ENCODE measurements at regions not wholly inside any gene's neighbourhood (a gene's known extent, or its start where the extent isn't known, plus 50 kb on each side); places are given as distances from the start of the nearest gene placed in this dataset.

GRCh38 chr4:184911310-184911709 lies 85.5 kb upstream of the ACSL1 start:
- no peak overlapping the region for H3K23ac ChIP-seq (ENCODE audit: insufficient read length)
- H4K20me1 ChIP-seq (replicated peaks in 1 of 2; ENCODE audit: control insufficient read depth in 1 of 2, insufficient read depth in 2 of 2, low read length in 2 of 2): no peaks in the 10 kb centered on the region
- no peak overlapping the region for H2AK5ac ChIP-seq (ENCODE audit: low read depth, low read length)
- H3K4ac ChIP-seq (replicated peaks; ENCODE audit: insufficient read length, low read depth, low read length): no peak overlapping the region
- POLR2A ChIA-PET (ENCODE audit: partially characterized antibody): no interaction called here
- no peak overlapping the region for H3K27ac ChIP-seq (ENCODE audit: low read depth, low read length)
- H3K9ac ChIP-seq (replicated peaks in 1 of 4; ENCODE audit: extremely low read depth in 1 of 4, low read depth in 3 of 4, low read length in 3 of 4): no peak overlapping the region
- no peak overlapping the region for H3K4me3 ChIP-seq (ENCODE audit: extremely low read depth in 1 of 4, insufficient read depth in 2 of 4, low read depth in 3 of 4, low read length in 4 of 4)
- H3K9me3 ChIP-seq (ENCODE audit: insufficient read depth in 2 of 2, low read depth in 1 of 2, low read length in 1 of 2): peaks cover 13 to 28% of the 10 kb centered on the region in 2 experiments
- no peak overlapping the region for H2BK12ac ChIP-seq (ENCODE audit: low read depth, low read length)
- H3K79me2 ChIP-seq (ENCODE audit: control insufficient read depth in 1 of 2, insufficient read depth in 2 of 2, low read length in 2 of 2): no peaks in the 10 kb centered on the region
- TF ChIP-seq KDM1A (IDR thresholded peaks at IDR 0.05; ENCODE audit: borderline replicate concordance, low read length) (no peak), CREB1 (IDR thresholded peaks at IDR 0.05) (no peak)
- H2BK5ac ChIP-seq (ENCODE audit: low read depth, low read length): no peak overlapping the region
- H3K14ac ChIP-seq (ENCODE audit: insufficient read length): no peak overlapping the region
- H4K8ac ChIP-seq (ENCODE audit: extremely low read depth, insufficient read depth, low read length): no peak overlapping the region
- no peaks in the 10 kb centered on the region for H3K23me2 ChIP-seq (ENCODE audit: low read depth, low read length)
- no peak overlapping the region for H2BK15ac ChIP-seq (ENCODE audit: low read length)
- no peak overlapping the region for H3K18ac ChIP-seq (ENCODE audit: extremely low read depth, low read length)
- no peak overlapping the region for H4K5ac ChIP-seq (ENCODE audit: insufficient read length, low read depth, low read length)
- H3K36me3 ChIP-seq (ENCODE audit: control insufficient read depth in 2 of 4, insufficient read depth in 4 of 4, low read length in 3 of 4): no peaks in the 10 kb centered on the region; a peak in 1 of 8 replicates
- CTCF ChIA-PET (ENCODE audit: partially characterized antibody): no interaction called here
- no peak for DNase-seq (ENCODE audit: low read depth in 1 of 2, low spot score in 2 of 2)
- no peak for FAIRE-seq
- H2BK20ac ChIP-seq (ENCODE audit: low read length): no peak overlapping the region
- H2AFZ ChIP-seq (ENCODE audit: low read length): no peak overlapping the region
- no peak overlapping the region for H2BK120ac ChIP-seq (replicated peaks; ENCODE audit: low read depth, low read length)
- H3K27me3 ChIP-seq (replicated peaks in 1 of 4; ENCODE audit: control insufficient read depth in 3 of 4, extremely low read depth in 1 of 4, insufficient read depth in 3 of 4, low read length in 3 of 4): no peaks in the 10 kb centered on the region
- WGBS, 2 experiments (ENCODE audit: extremely low coverage in 1 of 2, insufficient coverage in 1 of 2, insufficient read length in 1 of 2, insufficient replicate concordance in 2 of 2, low coverage in 1 of 2, low lambda C conversion rate in 2 of 2, missing lambda C conversion rate in 1 of 2): 93% methylated on average over 3 of the region's 3 CpGs; no CpG with 5 or more reads in 1 of the 2 experiments
- H3K4me1 ChIP-seq (replicated peaks in 1 of 4; ENCODE audit: control insufficient read depth in 3 of 4, insufficient read depth in 4 of 4, low read length in 3 of 4): no peaks in the 10 kb centered on the region
- H3K79me1 ChIP-seq (ENCODE audit: low read depth, low read length): no peaks in the 10 kb centered on the region
- no peak overlapping the region for H3K4me2 ChIP-seq (ENCODE audit: insufficient read depth in 1 of 2, low read depth in 2 of 2, low read length in 2 of 2)
- no peak overlapping the region for H4K91ac ChIP-seq (replicated peaks; ENCODE audit: insufficient read length, low read length)
- no peak overlapping the region for H3K56ac ChIP-seq (replicated peaks; ENCODE audit: insufficient read length, low read depth, low read length)

Data from H1 (cell line).